ENCODE measurements at regions not wholly inside any gene's neighbourhood (a gene's known extent, or its start where the extent isn't known, plus 50 kb on each side); places are given as distances from the start of the nearest gene placed in this dataset.
"Not testable (repeated sequence)": the region's sequence is repeated elsewhere in the genome, so short reads cannot be mapped to it uniquely, and the experiment has no call there.

- no peak overlapping the region for H3K4me3 ChIP-seq (ENCODE audit: low read length)
- DNase-seq (ENCODE audit: low read depth, low spot score), result no peak
Observed at GRCh38 chr18:4589056-4589800, 134.1 kb upstream of the DLGAP1 start.

DNA sequence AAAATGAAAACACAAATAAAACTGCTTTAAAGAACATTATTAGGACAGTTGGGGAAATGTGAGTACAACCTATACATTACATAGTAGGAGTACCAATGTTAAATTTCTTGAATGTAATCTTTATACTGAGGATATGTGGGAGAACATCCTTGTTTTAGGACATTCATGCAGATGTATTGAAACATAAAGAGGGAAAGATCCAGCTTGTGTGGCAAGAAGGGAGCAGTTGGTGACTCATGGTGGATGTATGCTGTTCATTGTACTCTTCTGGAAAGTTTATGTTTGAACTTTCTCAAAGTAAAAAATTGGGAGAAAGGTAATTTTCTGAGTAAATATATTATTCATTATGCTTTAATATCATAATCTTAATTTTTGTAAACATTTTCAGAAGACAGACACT, 132.1 kb upstream of the DLGAP1 start:
- no peak overlapping the region for H3K4me3 ChIP-seq (ENCODE audit: low read length)
- DNase-seq (ENCODE audit: low read depth, low spot score), result no peak

DNA sequence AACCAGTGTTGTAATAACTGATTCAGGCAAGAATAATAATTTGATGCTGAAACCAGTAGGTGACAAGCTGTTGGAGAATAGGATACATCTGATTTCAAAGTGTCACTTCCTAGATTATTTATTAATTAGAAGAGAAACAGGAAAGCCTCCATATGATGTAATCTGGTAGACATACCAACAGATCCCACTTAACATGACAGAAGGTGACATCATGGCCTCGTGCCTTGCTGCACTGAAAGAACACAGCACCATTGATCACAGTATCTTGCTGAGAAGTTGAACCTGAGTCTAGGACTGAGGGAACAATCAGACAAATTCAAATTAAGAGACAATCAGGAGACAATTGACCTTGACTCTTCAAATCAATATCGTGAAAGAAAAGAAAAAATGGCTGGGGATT, 131.6 kb upstream of the DLGAP1 start:
- no peak for DNase-seq (ENCODE audit: low read depth, low spot score)

GRCh38 chr18:4582431-4583335, 127.6 kb upstream of the DLGAP1 start:
- no peak overlapping the region for H3K4me3 ChIP-seq (ENCODE audit: low read length)
- DNase-seq (ENCODE audit: low read depth, low spot score), result no peak

More for the DNA sequence above, 131.6 kb upstream of the DLGAP1 start:
- H3K4me3 ChIP-seq (ENCODE audit: low read length), result no peak overlapping the region

GRCh38 chr18:4581966-4582365, 126.9 kb upstream of the DLGAP1 start:
- DNase-seq (ENCODE audit: low read depth, low spot score), result no peak
- H3K4me3 ChIP-seq (ENCODE audit: low read length), result no peak overlapping the region

GRCh38 chr18:4578449-4578848, 123.3 kb upstream of the DLGAP1 start:
- no peak overlapping the region for H3K4me3 ChIP-seq (ENCODE audit: low read length)
- no peak for DNase-seq (ENCODE audit: low read depth, low spot score)

GRCh38 chr18:4573735-4574134, 118.6 kb upstream of the DLGAP1 start:
- H3K4me3 ChIP-seq (ENCODE audit: low read length), result no peak overlapping the region
- no peak for DNase-seq (ENCODE audit: low read depth, low spot score)

GRCh38 chr18:4557502-4557901, 102.4 kb upstream of the DLGAP1 start:
- no peak for DNase-seq (ENCODE audit: low read depth, low spot score)
- H3K4me3 ChIP-seq (ENCODE audit: low read length), result no peak overlapping the region

DNA sequence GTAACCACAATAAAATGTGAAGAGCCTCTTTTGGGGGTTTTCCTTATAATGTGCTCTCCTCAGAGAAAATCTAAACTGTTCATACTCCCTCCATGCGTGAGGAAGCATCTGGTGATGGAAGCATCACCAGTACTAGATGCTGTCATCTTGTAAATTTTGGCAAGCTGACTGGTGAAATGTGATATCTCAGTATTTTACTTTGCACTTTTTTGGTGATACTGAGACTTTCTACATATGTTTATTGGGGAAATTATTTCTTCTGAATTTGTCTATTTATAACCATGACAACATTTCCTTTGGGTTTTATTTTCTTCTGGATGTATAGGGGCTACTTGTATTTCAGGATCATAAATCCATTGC, 95.9 kb upstream of the DLGAP1 start:
- DNase-seq (ENCODE audit: low read depth, low spot score), result no peak
- no peak overlapping the region for H3K4me3 ChIP-seq (ENCODE audit: low read length)

DNA sequence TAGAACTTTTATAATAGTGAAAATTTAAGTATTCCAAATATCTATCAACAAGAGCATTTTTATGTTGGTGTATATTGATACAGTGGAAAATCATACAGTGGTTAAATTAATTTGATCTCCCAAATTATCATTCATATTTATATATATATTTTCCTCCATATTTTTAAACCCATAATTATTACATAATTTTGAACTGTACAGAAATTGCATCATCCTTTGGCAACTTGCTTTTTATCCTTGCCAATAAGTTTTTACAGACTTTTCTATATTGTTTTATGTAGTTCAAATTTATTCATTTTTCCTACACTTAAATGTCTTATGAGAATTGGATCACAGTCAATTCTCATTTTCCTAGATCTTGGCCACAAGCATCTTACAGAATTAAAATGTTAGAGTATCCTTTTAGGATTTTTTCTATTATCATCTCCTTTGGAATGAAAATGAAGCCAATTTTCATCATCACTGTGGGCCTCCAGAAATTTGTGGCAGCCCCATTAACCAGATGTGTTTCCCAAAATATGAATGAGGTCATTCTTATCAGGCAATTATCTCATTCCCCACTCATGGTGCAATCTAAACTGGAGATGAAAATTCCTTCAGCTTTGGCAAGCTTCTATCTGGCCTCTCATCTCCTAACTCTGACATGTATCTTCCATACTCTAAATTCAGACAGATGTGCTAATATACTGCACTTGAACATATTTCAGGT, 94.2 kb upstream of the DLGAP1 start:
- H3K4me3 ChIP-seq (ENCODE audit: low read length), result no peak overlapping the region
- no peak for DNase-seq (ENCODE audit: low read depth, low spot score)

DNA sequence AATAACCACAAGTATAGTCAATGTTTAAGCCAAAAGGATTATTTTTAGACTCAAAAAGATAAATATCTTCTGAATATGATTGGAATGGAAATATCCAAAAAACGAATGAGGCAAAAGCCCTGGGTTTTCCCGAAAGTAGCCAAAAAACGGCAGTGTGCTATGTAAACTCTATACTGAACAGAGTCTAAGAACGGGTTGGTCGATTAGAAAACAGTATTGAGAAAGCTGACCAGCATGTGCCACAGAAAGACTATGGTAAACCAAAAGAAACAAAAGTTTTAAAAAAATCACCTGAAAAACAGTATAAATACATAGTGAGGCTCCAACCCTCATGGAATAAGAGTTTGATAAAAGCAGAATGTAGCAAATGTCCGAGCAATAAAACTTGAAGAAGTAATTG, 92.0 kb upstream of the DLGAP1 start:
- DNase-seq (ENCODE audit: low read depth, low spot score), result no peak
- no peak overlapping the region for H3K4me3 ChIP-seq (ENCODE audit: low read length)

- H3K4me3 ChIP-seq (ENCODE audit: low read length), result no peak overlapping the region
- no peak for DNase-seq (ENCODE audit: low read depth, low spot score)
Observed at GRCh38 chr18:4544142-4544541, 89.0 kb upstream of the DLGAP1 start.

DNA sequence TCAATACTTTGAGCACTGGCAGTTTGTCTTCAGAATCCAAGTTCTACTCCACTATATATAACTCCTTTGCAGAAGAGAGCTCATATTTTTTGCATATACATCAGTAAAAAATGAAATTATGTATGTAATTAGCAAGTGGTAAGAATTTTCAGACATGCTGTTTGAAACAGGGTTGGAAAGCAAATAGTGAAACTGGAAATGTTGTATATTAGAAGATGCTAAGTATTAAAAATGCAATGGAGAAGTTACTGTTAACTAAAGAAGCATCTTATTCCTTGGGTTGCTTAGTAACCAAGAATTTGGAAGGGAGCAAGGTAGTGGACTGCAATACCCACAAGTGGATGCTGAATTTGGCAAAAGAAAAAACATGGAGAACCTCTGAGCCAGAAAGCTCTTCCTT, 88.6 kb upstream of the DLGAP1 start:
- no peak for DNase-seq (ENCODE audit: low read depth, low spot score)
- no peak overlapping the region for H3K4me3 ChIP-seq (ENCODE audit: low read length)

GRCh38 chr18:4541588-4541987, 86.5 kb upstream of the DLGAP1 start:
- H3K4me3 ChIP-seq (ENCODE audit: low read length), result no peak overlapping the region
- DNase-seq (ENCODE audit: low read depth, low spot score), result no peak

GRCh38 chr18:4536447-4536846, 81.3 kb upstream of the DLGAP1 start:
- no peak overlapping the region for H3K4me3 ChIP-seq (ENCODE audit: low read length)
- DNase-seq (ENCODE audit: low read depth, low spot score), result no peak

DNA sequence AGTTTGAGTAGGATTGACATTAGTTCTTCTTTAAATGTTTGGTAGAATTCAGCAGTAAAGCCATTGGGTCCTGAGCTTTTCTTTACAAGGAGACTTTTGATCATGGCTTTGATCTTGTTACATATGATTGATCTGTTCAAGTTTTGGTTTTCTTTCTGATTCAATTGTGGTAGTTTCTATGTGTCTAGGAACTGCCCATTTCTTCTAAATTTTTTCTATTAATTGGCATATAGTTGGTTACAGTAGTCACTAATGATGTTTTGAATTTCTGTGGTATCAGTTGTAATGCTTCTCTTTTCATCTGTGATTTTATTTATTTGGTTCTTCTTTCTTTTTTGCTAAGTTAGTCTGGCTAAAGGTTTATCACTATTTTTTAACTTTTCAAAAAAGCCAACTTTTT, 73.3 kb upstream of the DLGAP1 start:
- H3K4me3 ChIP-seq (ENCODE audit: low read length), result no peak overlapping the region

GRCh38 chr18:4527826-4528225, 72.7 kb upstream of the DLGAP1 start:
- not testable (repeated sequence) for DNase-seq (ENCODE audit: low read depth, low spot score); H3K4me3 ChIP-seq (ENCODE audit: low read length)

More for the DNA sequence above, 73.3 kb upstream of the DLGAP1 start:
- no peak for DNase-seq (ENCODE audit: low read depth, low spot score)

DNA sequence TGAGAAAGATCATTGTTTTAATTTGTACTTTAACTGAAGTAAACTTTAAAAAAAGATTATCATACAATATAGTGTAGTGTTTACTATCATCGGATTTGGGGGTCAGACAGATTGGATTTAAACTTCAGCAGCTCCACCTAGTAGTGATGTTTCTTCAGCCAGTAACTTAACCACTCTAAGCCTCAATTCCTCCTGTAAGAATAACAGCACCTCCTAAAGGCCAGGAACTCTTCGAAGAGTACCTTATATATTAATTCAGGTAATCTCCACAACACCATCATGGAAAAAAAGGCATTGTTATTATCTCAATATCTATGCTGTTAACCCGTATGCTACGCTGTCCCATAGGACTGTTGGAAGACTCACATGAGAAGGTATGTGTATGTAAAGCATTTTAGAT, 69.0 kb upstream of the DLGAP1 start:
- no peak for DNase-seq (ENCODE audit: low read depth, low spot score)
- H3K4me3 ChIP-seq (ENCODE audit: low read length), result no peak overlapping the region

GRCh38 chr18:4511166-4511565, 56.1 kb upstream of the DLGAP1 start:
- no peak overlapping the region for H3K4me3 ChIP-seq (ENCODE audit: low read length)
- no peak for DNase-seq (ENCODE audit: low read depth, low spot score)

- no peak for DNase-seq (ENCODE audit: low read depth, low spot score)
Observed at GRCh38 chr18:4510711-4511110, 55.6 kb upstream of the DLGAP1 start.

More at GRCh38 chr18:4510711-4511110, 55.6 kb upstream of the DLGAP1 start:
- H3K4me3 ChIP-seq (ENCODE audit: low read length), result no peak overlapping the region
